Nucleus accumbens (tissue), 56 donors: ENCODE measurements at regions not wholly inside any gene's neighbourhood (a gene's known extent, or its start where the extent isn't known, plus 50 kb on each side); places are given as distances from the start of the nearest gene placed in this dataset.
"Not testable (repeated sequence)": the region's sequence is repeated elsewhere in the genome, so short reads cannot be mapped to it uniquely, and the experiment has no call there.

Source experiments
- DNase-seq, 56 donors: peaks; one replicate each; lab custom pipeline; 2025; lab: John Stamatoyannopoulos, UW

- no peak for DNase-seq
Observed at GRCh38 chr5:2537378-2538145, 213.9 kb downstream of the IRX2 start.

- DNase-seq, result no peak
Observed at GRCh38 chr5:2536632-2537377, 214.7 kb downstream of the IRX2 start.

DNA sequence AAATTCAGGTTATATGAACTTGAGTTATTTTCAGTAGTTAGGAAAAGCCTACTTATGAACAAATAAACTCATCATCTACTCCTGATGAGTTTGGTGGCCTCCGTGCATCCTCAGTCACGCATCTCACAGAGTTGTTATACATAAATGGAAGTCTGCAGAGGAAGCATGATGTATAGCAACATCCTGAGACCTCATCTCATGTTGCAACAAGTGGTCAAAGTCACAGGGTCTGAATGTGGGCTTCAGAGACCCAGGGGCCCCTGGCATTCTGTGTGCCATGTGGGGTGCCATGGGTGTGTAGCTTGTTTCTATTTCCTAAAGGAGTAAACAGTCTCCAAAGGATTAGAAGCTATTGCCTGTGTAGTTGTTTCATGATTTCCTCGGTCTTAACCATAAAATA, 216.5 kb downstream of the IRX2 start:
- no peak for DNase-seq

- no peak for DNase-seq
Observed at GRCh38 chr5:2534251-2534650, 217.2 kb downstream of the IRX2 start.

GRCh38 chr5:2533848-2534247, 217.6 kb downstream of the IRX2 start:
- DNase-seq, result not testable (repeated sequence)

DNA sequence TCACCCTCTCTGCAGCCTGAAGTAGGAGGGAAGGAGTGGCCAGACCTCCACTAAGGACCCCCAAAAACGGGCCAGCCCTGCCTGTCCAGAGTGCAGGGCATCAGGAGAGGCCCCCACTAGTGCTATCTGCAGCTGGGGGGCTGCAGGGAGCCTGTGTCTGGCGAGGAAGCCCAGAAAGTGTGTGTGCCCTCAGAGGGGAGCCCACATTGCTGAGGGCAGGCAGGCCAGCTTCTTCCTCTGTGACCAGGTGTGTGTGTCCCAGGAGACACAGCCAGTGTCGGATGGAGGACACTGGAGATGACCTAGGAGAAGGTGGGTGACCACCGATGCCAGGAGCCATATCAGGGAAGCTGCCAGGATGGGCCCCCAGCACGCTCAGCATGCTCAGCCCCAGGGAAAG, 218.7 kb downstream of the IRX2 start:
- DNase-seq, result no peak

GRCh38 chr5:2531318-2531717, 220.2 kb downstream of the IRX2 start:
- no peak for DNase-seq

DNA sequence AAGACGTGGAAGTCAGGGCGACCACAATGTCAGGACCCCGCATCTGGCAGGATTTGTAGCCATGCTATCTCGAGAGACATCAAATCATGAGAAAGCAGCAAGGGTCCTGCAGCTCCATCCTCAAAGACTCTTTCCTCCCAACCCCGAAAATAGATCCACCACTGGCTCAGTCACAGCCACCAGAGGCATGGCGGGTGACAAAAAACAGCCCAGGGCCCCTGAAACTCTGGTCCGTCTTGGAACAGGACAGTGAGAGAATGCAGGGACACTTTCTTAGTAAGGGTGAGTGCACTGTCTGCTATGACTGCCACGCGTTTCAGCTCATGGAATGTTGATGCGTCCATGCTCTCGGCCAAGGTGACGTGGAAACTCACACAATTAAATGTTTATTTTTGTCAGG, 220.9 kb downstream of the IRX2 start:
- DNase-seq, result no peak

DNA sequence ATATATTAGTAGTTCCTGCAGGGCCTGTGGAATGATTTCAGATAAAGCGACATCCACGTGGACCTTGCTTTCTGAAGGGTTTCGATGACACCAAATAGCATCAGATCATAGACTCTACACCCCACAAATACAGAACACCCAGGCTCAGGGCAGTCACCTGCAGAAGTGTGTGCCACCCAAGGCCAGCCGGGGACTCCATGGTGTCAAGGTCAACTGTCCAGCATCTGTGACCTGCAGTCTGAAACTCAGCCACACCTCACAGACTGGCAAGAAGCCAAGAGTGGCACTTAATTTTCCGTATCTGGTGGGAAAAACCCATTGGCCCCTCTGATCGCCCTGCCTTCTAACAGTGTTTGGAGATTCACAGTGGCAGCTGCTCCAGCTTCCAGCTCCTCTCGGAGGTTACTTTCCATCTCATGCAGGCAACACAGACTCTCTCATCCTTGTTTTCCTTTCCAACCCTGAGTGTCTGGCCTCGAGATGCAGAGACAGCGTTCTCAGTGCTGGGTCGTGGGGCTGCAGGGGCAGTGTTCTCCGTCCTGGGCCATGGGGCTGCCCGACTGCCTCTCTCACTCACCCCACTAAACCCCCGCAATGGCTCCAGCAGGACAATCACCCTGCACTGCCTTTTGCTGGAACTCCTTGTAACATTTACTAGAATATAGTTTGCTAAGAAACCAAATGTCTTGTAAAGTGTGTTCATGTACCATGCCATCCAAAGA, 221.9 kb downstream of the IRX2 start:
- no peak for DNase-seq

DNA sequence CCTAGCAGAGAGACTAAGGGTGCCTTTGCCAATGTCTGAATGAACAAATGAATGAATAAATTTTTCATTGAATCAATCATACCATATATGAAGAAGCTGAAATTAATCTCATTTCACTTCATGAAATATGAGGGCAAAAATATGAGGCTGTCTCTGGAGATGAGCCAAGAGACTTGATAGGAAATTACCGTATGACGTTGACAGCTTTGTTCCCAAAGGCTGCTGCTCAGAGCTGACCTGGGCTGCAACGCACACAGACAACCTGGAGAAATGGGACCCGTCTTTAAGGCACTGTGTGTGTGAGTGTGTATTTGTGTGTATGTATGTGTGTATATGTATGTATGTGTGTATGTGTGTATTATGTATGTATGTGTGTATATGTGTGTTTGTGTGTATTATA, 226.1 kb downstream of the IRX2 start:
- DNase-seq, result no peak

DNA sequence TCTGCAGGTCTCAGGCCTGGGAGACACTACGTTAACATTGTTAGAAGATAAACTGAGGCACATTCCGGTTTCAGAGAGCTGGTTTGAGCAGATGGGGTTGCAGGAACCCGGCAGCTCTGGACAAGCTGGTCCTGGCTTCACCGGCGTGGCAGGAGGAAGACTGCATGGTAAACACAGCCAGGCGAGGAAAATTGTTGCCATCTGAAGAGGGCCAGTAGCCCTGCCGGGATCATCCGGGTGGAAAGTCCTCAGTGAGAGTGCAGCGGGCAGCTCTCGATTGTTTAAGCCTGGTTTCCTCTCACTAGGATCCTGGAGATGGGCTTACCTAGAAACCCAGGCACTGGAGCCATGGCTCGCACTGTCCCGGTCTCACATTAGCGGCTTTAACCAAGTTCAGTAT, 226.9 kb downstream of the IRX2 start:
- no peak for DNase-seq

DNA sequence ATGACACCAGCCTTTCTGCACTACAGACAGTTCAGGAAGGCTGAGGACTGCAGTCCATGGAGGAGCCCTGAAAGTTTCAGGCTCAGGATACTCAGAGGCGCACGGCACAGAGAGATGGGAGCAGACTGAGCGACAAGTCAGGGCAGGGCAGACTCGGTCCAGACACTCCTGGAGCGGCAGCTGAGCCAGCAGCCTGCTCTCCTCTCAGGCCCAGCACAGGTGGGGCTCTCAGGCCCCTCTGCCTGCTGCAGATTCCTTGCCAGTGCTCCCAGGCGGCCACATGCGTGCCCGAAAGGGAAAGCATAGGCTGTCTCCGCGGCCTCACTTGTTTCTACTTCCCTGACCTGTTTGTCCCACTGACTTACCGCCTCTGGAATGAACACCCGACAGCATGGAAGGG, 228.3 kb downstream of the IRX2 start:
- DNase-seq, result no peak

DNA sequence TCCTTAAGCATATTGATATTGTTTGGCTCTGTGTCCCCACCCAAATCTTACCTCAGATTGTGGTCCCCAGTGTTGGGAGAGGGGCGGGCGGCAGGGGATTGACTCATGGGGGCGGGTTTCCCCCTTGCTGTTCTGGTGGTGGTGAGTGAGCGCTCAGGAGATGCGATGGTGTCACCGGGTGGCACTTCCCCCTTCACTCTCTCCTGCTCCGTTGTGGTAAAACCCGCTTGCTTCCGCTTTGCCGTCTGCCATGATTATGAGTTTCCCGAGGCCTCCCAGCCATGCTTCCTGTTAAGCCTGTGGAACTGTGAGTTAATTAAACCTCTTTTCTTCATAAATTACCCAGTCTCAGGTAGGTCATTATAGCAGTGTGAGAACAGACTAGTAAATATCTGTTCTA, 229.1 kb downstream of the IRX2 start:
- DNase-seq, result no peak

DNA sequence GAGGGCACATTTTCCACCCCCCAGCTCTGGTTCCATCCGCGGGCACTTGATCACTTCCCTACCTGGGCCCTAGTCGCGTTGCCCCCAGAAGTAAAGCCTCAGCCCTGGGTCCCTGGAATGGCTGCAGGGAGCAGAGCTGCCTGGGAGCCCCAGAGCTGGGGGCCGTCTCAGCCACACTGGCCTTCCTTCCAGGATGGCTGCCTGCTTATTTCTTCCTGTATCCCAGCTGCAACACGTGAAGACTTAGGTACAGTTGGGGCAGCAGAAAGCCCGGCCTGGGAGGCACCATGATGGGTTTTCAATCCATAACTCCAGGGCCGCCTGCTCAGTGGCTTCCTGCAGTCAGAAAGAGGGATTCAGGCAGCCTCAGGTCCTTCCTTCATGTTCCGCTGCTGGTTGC, 232.3 kb downstream of the IRX2 start:
- DNase-seq, result no peak

- no peak for DNase-seq
Observed at GRCh38 chr5:2517451-2517850, 234.0 kb downstream of the IRX2 start.

GRCh38 chr5:2515180-2515764, 236.2 kb downstream of the IRX2 start:
- DNase-seq, result peak in 7 of 56 donors; percentile 4 to 43 (median 21)

DNA sequence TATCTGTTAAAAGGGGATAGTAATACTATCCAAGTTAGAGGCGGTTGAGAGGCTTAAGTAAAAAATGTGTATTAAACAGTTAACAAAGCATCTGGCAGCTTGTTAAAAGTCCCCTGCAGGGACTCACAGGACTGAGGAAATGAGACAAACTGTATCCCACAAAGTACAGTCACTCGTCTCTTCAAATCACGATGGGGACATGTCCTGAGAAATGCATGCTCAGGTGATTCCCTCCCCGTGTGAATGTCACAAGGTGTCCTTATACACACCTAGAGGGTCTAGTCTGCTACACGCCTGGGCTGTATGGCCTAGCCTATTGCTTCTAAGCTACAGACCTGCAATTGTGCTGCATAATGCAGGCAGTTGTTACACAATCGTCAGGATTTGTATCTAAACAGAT, 237.0 kb downstream of the IRX2 start:
- no peak for DNase-seq

- DNase-seq, result no peak
Observed at GRCh38 chr5:2511706-2512105, 239.8 kb downstream of the IRX2 start.

DNA sequence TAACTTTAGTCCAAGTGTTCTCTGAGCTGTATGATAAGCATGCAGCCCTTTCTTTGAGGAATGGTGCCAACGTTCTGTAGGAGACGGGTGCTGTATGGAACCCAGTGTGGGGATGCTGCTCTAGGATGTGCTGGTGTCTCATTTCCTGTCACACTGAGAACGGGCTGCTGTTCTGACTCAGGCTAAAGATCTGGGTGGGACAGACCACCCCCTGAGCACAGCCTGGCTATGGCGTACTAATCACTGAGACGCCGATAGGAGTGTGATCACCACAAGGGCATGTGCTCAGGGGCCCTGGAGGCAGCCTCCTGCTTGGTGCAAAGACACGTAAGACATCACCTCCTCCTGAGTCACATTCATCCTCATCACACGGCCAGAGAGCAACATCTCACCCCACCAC, 240.4 kb downstream of the IRX2 start:
- DNase-seq, result no peak

DNA sequence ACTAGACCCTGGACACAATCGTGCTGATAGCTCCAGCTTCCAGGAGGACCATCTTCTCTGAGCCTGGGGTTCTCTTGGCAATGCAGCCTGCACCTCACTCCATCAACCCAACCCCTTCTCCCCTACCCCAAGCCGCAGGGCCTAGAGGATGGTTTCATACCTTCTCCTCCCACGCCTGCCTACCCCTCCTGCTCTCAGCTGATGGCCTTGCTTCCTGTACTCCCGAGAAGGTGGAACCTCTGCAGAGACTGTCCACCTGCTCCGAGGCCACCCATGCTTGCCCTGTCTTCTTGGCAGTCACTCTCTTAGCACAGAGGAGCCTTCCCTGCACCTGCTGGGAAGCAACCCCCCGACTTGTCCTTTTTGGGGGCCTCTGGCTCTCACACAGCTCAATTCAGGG, 241.9 kb downstream of the IRX2 start:
- no peak for DNase-seq

- DNase-seq, result no peak
Observed at GRCh38 chr5:2508514-2508913, 243.0 kb downstream of the IRX2 start.
